GM23338 (cell line): ENCODE measurements at regions not wholly inside any gene's neighbourhood (a gene's known extent, or its start where the extent isn't known, plus 50 kb on each side); places are given as distances from the start of the nearest gene placed in this dataset.

Source experiments
- ATAC-seq: fragments of 200-7000 bp; cut with Tn5 transposase; 3 replicates; pipeline ENCODE4 v1.9.1; 2020
- DNase-seq: peaks from one replicate; pipeline ENCODE4 v3.0.0-alpha.2; 2015; ENCODE audit warnings: low spot score
- H2AFZ ChIP-seq: fragments of 200-600 bp; sonication (generic); 2 replicates; pipeline ENCODE4 v1.8.0; 2016; ENCODE audit warnings: antibody characterized with exemption, mild to moderate bottlenecking, moderate library complexity
- H3F3A ChIP-seq: fragments of 200-600 bp; sonication (generic); replicated peaks from 2 replicates; pipeline ENCODE4 v1.8.0; 2017; ENCODE audit warnings: antibody characterized with exemption, mixed run types, low read depth
- H3K27ac ChIP-seq: fragments of 200-600 bp; sonication (generic); 2 replicates; pipeline ENCODE4 v1.6.1; 2016; ENCODE audit warnings: low read depth
- H3K27me3 ChIP-seq: fragments of 200-600 bp; sonication (generic); 2 replicates; pipeline ENCODE4 v1.8.0; 2016; ENCODE audit warnings: mild to moderate bottlenecking, mixed run types, moderate library complexity; ENCODE audit not compliant: insufficient read depth
- H3K36me3 ChIP-seq: fragments of 200-600 bp; sonication (generic); 2 replicates; pipeline ENCODE4 v1.8.0; 2016; ENCODE audit warnings: mild to moderate bottlenecking; ENCODE audit not compliant: insufficient read depth
- H3K4me1 ChIP-seq: fragments of 200-600 bp; sonication (generic); 2 replicates; pipeline ENCODE4 v1.8.0; 2016; ENCODE audit warnings: mild to moderate bottlenecking, moderate library complexity; ENCODE audit not compliant: insufficient read depth
- H3K4me2 ChIP-seq: fragments of 200-600 bp; sonication (generic); 2 replicates; pipeline ENCODE4 v1.7.1; 2017; ENCODE audit warnings: mixed run types
- H3K4me3 ChIP-seq: fragments of 200-600 bp; sonication (generic); 2 replicates; pipeline ENCODE4 v1.6.1; 2016; ENCODE audit warnings: mixed run types
- H3K79me2 ChIP-seq: fragments of 200-600 bp; sonication (generic); replicated peaks from 2 replicates; pipeline ENCODE4 v1.8.0; 2017; ENCODE audit warnings: mild to moderate bottlenecking; ENCODE audit not compliant: insufficient read depth
- H3K9me2 ChIP-seq: fragments of 200-600 bp; sonication (generic); 2 replicates; pipeline ENCODE4 v1.8.0; 2017; ENCODE audit not compliant: insufficient read depth
- H4K20me1 ChIP-seq: fragments of 200-600 bp; sonication (generic); replicated peaks from 2 replicates; pipeline ENCODE4 v1.8.0; 2017; ENCODE audit warnings: mild to moderate bottlenecking; ENCODE audit not compliant: insufficient read depth
- H3K27ac Mint-ChIP-seq: 2 replicates; pipeline ENCODE4 v1.8.0; 2020; ENCODE audit warnings: inconsistent platforms, mild to moderate bottlenecking, moderate library complexity, mixed read lengths
- H3K27me3 Mint-ChIP-seq: 3 replicates; pipeline ENCODE4 v1.8.0; 2022; ENCODE audit warnings: low read depth, mild to moderate bottlenecking, moderate library complexity, mixed read lengths, inconsistent platforms; ENCODE audit not compliant: insufficient read depth, poor library complexity
- H3K36me3 Mint-ChIP-seq: 3 replicates; pipeline ENCODE4 v1.8.0; 2021; ENCODE audit warnings: low read depth, mild to moderate bottlenecking, inconsistent platforms, moderate library complexity, mixed read lengths
- H3K4me1 Mint-ChIP-seq: 3 replicates; pipeline ENCODE4 v1.8.0; 2020; ENCODE audit warnings: mild to moderate bottlenecking, inconsistent platforms, mixed read lengths
- H3K4me3 Mint-ChIP-seq: 3 replicates; pipeline ENCODE4 v1.8.0; 2021; ENCODE audit warnings: moderate library complexity, mild to moderate bottlenecking, inconsistent platforms, mixed read lengths
- H3K9me3 Mint-ChIP-seq: 3 replicates; pipeline ENCODE4 v1.8.0; 2020; ENCODE audit warnings: moderate library complexity, mild to moderate bottlenecking, inconsistent platforms, mixed read lengths
- CREB1 ChIP-seq: fragments of 250-450 bp; sonication (Bioruptor Pico); IDR thresholded peaks from 2 replicates; pipeline ENCODE4 v1.5.0; 2020; ENCODE audit warnings: low read depth, mild to moderate bottlenecking, moderate library complexity
- CTCF ChIP-seq, 2 experiments: fragments of 200-600 bp in 1 of 2; sonication (generic) in 1 of 2; conservative IDR thresholded peaks; 2 replicates each; pipeline versions ENCODE4 v1.5.1 to v1.6.1; 2016 to 2017; ENCODE audit warnings: antibody characterized with exemption in 2 of 2, low read depth in 2 of 2, mild to moderate bottlenecking in 2 of 2, moderate library complexity in 1 of 2
- ETS1 ChIP-seq: IDR thresholded peaks from 2 replicates; pipeline ENCODE4 v1.6.1; 2016; ENCODE audit warnings: antibody characterized with exemption
- EZH2phosphoT487 ChIP-seq: fragments of 200-600 bp; sonication (generic); IDR thresholded peaks from one replicate; pipeline ENCODE4 v1.8.1; 2018; ENCODE audit warnings: antibody characterized with exemption; ENCODE audit not compliant: unreplicated experiment
- NANOG ChIP-seq: IDR thresholded peaks from 2 replicates; pipeline ENCODE4 v1.6.1; 2016; ENCODE audit warnings: antibody characterized with exemption, borderline replicate concordance
- POLR2AphosphoS5 ChIP-seq: IDR thresholded peaks from 2 replicates; pipeline ENCODE4 v1.6.1; 2016; ENCODE audit warnings: antibody characterized with exemption, low read depth
- ZNF114 ChIP-seq: fragments of 250-450 bp; sonication (Bioruptor Pico); IDR thresholded peaks from 2 replicates; pipeline ENCODE4 v1.5.0; 2020; ENCODE audit warnings: mild to moderate bottlenecking, moderate library complexity
- ZNF331 ChIP-seq: fragments of 250-450 bp; sonication (Bioruptor Pico); IDR thresholded peaks from 2 replicates; pipeline ENCODE4 v1.5.0; 2020; ENCODE audit warnings: low read depth, mild to moderate bottlenecking, moderate library complexity
- ZNF462 ChIP-seq: fragments of 250-450 bp; sonication (Bioruptor Pico); IDR thresholded peaks from 2 replicates; pipeline ENCODE4 v1.5.0; 2020; ENCODE audit warnings: mild to moderate bottlenecking, moderate library complexity

- no peak overlapping the region for H3K4me3 ChIP-seq
- ATAC-seq (no peak), DNase-seq (no peak)
- H3K9me2 ChIP-seq = peaks cover 7% of the 10 kb centered on the region
- no peaks in the 10 kb centered on the region for H3K79me2 ChIP-seq
- no peak overlapping the region for H3K27ac ChIP-seq
- H3K4me1 Mint-ChIP-seq = peaks cover 6% of the 10 kb centered on the region; the same call in 2 of the 3 replicates
- H3K27me3 Mint-ChIP-seq = no peaks in the 10 kb centered on the region
- H3K9me3 Mint-ChIP-seq = no peaks in the 10 kb centered on the region
- no peak overlapping the region for H3K4me3 Mint-ChIP-seq
- no peaks in the 10 kb centered on the region for H4K20me1 ChIP-seq
- H3K36me3 ChIP-seq = no peaks in the 10 kb centered on the region
- H3F3A ChIP-seq = no peaks in the 10 kb centered on the region
- H3K4me1 ChIP-seq = peaks cover 4% of the 10 kb centered on the region; the same call in 1 of the 2 replicates
- no peaks in the 10 kb centered on the region for H3K36me3 Mint-ChIP-seq
- no peak for TF ChIP-seq ETS1
- H3K27me3 ChIP-seq = no peaks in the 10 kb centered on the region
- no peak overlapping the region; the same call in 1 of the 2 replicates for H2AFZ ChIP-seq
- no peak overlapping the region for H3K4me2 ChIP-seq
- H3K27ac Mint-ChIP-seq = no peak overlapping the region
Observed at GRCh38 chr5:88964831-88965230, 81.8 kb upstream of the MEF2C start.

- H3K79me2 ChIP-seq = no peaks in the 10 kb centered on the region
- H3K4me3 Mint-ChIP-seq = no peak overlapping the region
- H3K4me2 ChIP-seq = no peak overlapping the region
- H3K9me2 ChIP-seq = no peaks in the 10 kb centered on the region
- peaks cover 26% of the 10 kb centered on the region for H3K4me1 Mint-ChIP-seq
- H4K20me1 ChIP-seq = no peaks in the 10 kb centered on the region
- H2AFZ ChIP-seq = no peak overlapping the region
- H3F3A ChIP-seq = no peaks in the 10 kb centered on the region
- DNase-seq (no peak), ATAC-seq (no peak)
- no peak overlapping the region for H3K4me3 ChIP-seq
- H3K27ac Mint-ChIP-seq = no peak overlapping the region
- TF ChIP-seq ZNF331 = no peak
- no peaks in the 10 kb centered on the region for H3K27me3 ChIP-seq
- H3K36me3 Mint-ChIP-seq = no peaks in the 10 kb centered on the region
- peaks cover 2% of the 10 kb centered on the region for H3K27me3 Mint-ChIP-seq
- no peaks in the 10 kb centered on the region for H3K36me3 ChIP-seq
- no peaks in the 10 kb centered on the region for H3K9me3 Mint-ChIP-seq
- H3K27ac ChIP-seq = no peak overlapping the region
- peaks cover 17% of the 10 kb centered on the region for H3K4me1 ChIP-seq
Observed at GRCh38 chr5:88957013-88957412, 74.0 kb upstream of the MEF2C start.

- H4K20me1 ChIP-seq = no peaks in the 10 kb centered on the region
- no peaks in the 10 kb centered on the region for H3K27me3 ChIP-seq
- Mint-ChIP-seq H3K27me3 (peaks cover 2% of the 10 kb centered on the region), H3K4me3 (no peak overlapping the region), H3K4me1 (peaks cover 26% of the 10 kb centered on the region), H3K27ac (no peak overlapping the region), H3K9me3 (no peaks in the 10 kb centered on the region), H3K36me3 (no peaks in the 10 kb centered on the region)
- no peak overlapping the region for H3K4me2 ChIP-seq
- H3F3A ChIP-seq = no peaks in the 10 kb centered on the region
- H3K27ac ChIP-seq = no peak overlapping the region
- peaks cover 17% of the 10 kb centered on the region for H3K4me1 ChIP-seq
- no peaks in the 10 kb centered on the region for H3K79me2 ChIP-seq
- no peak overlapping the region for H2AFZ ChIP-seq
- no peak for ATAC-seq
- no peaks in the 10 kb centered on the region for H3K36me3 ChIP-seq
- no peak overlapping the region for H3K4me3 ChIP-seq
- no peak for DNase-seq
- no peaks in the 10 kb centered on the region for H3K9me2 ChIP-seq
- TF ChIP-seq NANOG = no peak
- TF ChIP-seq EZH2phosphoT487 = no peak
- TF ChIP-seq CREB1 = no peak
- TF ChIP-seq ZNF331 = no peak
- no peak for TF ChIP-seq CTCF (conservative IDR thresholded peaks at IDR 0.05; ENCODE audit: low read depth in 2 of 2)
- TF ChIP-seq POLR2AphosphoS5 = no peak
- TF ChIP-seq ZNF114 (CRISPR knock-in tag) = no peak
- no peak for TF ChIP-seq ZNF462
Observed at GRCh38 chr5:88956416-88956815, 73.4 kb upstream of the MEF2C start.
